Astrocyte (in vitro differentiated cells and primary cell): ENCODE measurements at regions not wholly inside any gene's neighbourhood (a gene's known extent, or its start where the extent isn't known, plus 50 kb on each side); places are given as distances from the start of the nearest gene placed in this dataset.

Experiments
- DNase-seq: peaks from one replicate; pipeline ENCODE4 v3.0.0-alpha.2; 2010; ENCODE audit warnings: low read depth
- FAIRE-seq: peaks from 2 replicates; lab custom pipeline; 2011; peaks lifted over from hg19 to GRCh38; lab: Jason Lieb, UNC
- H2AFZ ChIP-seq: 2 replicates; pipeline ENCODE4 v1.6.0; 2012; ENCODE audit warnings: low read depth, low read length, inconsistent platforms
- H3K27ac ChIP-seq: 2 replicates; pipeline ENCODE4 v1.5.1; 2011; ENCODE audit warnings: low read depth, low read length, inconsistent platforms
- H3K27me3 ChIP-seq: 2 replicates; pipeline ENCODE4 v1.6.0; 2011; ENCODE audit warnings: low read length, inconsistent platforms; ENCODE audit not compliant: insufficient read depth
- H3K36me3 ChIP-seq: 2 replicates; pipeline ENCODE4 v1.5.1; 2011; ENCODE audit warnings: low read length, inconsistent platforms; ENCODE audit not compliant: insufficient read depth
- H3K4me1 ChIP-seq: 2 replicates; pipeline ENCODE4 v1.5.1; 2011; ENCODE audit warnings: low read length, inconsistent platforms; ENCODE audit not compliant: insufficient read depth
- H3K4me2 ChIP-seq: 2 replicates; pipeline ENCODE4 v1.6.0; 2012; ENCODE audit warnings: low read length, inconsistent platforms
- H3K4me3 ChIP-seq: 2 replicates; pipeline ENCODE4 v1.5.1; 2011; ENCODE audit warnings: low read depth, mild to moderate bottlenecking, low read length, inconsistent platforms; ENCODE audit not compliant: insufficient read depth
- H3K79me2 ChIP-seq: 2 replicates; pipeline ENCODE4 v1.6.0; 2012; ENCODE audit warnings: mild to moderate bottlenecking, low read length, inconsistent platforms; ENCODE audit not compliant: insufficient read depth
- H3K9ac ChIP-seq: 2 replicates; pipeline ENCODE4 v1.6.0; 2012; ENCODE audit warnings: mild to moderate bottlenecking, low read length, inconsistent platforms
- H3K9me3 ChIP-seq: 2 replicates; pipeline ENCODE4 v1.5.1; 2012; ENCODE audit warnings: low read depth, mild to moderate bottlenecking, low read length, inconsistent platforms; ENCODE audit not compliant: insufficient read depth
- H4K20me1 ChIP-seq: 2 replicates; pipeline ENCODE4 v1.6.0; 2012; ENCODE audit warnings: low read length, inconsistent platforms; ENCODE audit not compliant: insufficient read depth
- H3K27ac Mint-ChIP-seq: one replicate; pipeline ENCODE4 v1.8.0; 2021; ENCODE audit warnings: mild to moderate bottlenecking, mixed read lengths; ENCODE audit not compliant: unreplicated experiment
- H3K27me3 Mint-ChIP-seq: one replicate; pipeline ENCODE4 v1.8.0; 2021; ENCODE audit warnings: low read depth, mixed read lengths; ENCODE audit not compliant: unreplicated experiment
- H3K36me3 Mint-ChIP-seq: one replicate; pipeline ENCODE4 v1.8.0; 2021; ENCODE audit warnings: low read depth, mixed read lengths; ENCODE audit not compliant: unreplicated experiment
- H3K4me1 Mint-ChIP-seq: one replicate; pipeline ENCODE4 v1.8.0; 2021; ENCODE audit warnings: low read depth, mixed read lengths; ENCODE audit not compliant: unreplicated experiment
- H3K4me3 Mint-ChIP-seq: one replicate; pipeline ENCODE4 v1.8.0; 2021; ENCODE audit warnings: mild to moderate bottlenecking, moderate library complexity, mixed read lengths; ENCODE audit not compliant: unreplicated experiment
- H3K9me3 Mint-ChIP-seq: one replicate; pipeline ENCODE4 v1.8.0; 2021; ENCODE audit warnings: mild to moderate bottlenecking, mixed read lengths; ENCODE audit not compliant: unreplicated experiment
- EZH2 ChIP-seq: IDR thresholded peaks from 2 replicates; pipeline ENCODE4 v1.6.1; 2012; ENCODE audit warnings: mild to moderate bottlenecking, low read length, inconsistent platforms; ENCODE audit not compliant: insufficient read depth
- TF ChIP-seq, protein P1 (sequence below): IDR thresholded peaks from 2 replicates; pipeline ENCODE4 v1.5.1; 2011; ENCODE audit warnings: low read depth, mild to moderate bottlenecking, inconsistent platforms, low read length, moderate library complexity; ENCODE audit not compliant: insufficient read depth

DNA sequence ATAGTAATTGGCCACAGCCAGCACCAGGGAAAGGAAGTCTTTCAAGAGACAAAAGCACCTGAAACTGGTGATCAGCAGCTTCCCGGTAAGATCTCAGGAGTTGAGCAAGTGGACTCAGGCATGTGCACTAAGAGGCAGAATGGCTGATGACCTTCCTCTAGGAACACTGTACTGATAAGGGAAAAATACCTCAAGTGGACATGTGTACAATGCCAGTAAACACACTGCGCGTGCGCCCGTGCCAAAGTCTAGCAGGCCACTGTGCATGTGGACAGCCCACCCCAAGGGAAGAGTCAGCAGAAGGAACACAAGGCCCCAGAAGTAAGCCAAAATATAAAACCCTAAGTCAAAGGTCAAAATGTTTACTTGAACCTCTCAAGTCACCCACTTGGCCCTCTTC lies 423.0 kb downstream of the TUSC1 start:
- Histone ChIP-seq H3K4me1 (no peaks in the 10 kb centered on the region), H2AFZ (no peak overlapping the region), H3K79me2 (no peaks in the 10 kb centered on the region), H4K20me1 (no peaks in the 10 kb centered on the region), H3K9me3 (no peaks in the 10 kb centered on the region), H3K4me2 (no peak overlapping the region), H3K4me3 (no peak overlapping the region), H3K27me3 (no peaks in the 10 kb centered on the region), H3K9ac (no peak overlapping the region), H3K27ac (no peak overlapping the region), H3K36me3 (no peaks in the 10 kb centered on the region)
- H3K27me3 Mint-ChIP-seq = no peaks in the 10 kb centered on the region
- no peak overlapping the region for H3K4me3 Mint-ChIP-seq
- no peaks in the 10 kb centered on the region for H3K4me1 Mint-ChIP-seq
- DNase-seq (no peak), FAIRE-seq (no peak)
- H3K9me3 Mint-ChIP-seq = no peaks in the 10 kb centered on the region
- TF ChIP-seq, protein P1, sequence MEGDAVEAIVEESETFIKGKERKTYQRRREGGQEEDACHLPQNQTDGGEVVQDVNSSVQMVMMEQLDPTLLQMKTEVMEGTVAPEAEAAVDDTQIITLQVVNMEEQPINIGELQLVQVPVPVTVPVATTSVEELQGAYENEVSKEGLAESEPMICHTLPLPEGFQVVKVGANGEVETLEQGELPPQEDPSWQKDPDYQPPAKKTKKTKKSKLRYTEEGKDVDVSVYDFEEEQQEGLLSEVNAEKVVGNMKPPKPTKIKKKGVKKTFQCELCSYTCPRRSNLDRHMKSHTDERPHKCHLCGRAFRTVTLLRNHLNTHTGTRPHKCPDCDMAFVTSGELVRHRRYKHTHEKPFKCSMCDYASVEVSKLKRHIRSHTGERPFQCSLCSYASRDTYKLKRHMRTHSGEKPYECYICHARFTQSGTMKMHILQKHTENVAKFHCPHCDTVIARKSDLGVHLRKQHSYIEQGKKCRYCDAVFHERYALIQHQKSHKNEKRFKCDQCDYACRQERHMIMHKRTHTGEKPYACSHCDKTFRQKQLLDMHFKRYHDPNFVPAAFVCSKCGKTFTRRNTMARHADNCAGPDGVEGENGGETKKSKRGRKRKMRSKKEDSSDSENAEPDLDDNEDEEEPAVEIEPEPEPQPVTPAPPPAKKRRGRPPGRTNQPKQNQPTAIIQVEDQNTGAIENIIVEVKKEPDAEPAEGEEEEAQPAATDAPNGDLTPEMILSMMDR = no peak
- TF ChIP-seq EZH2 = no peak
- H3K27ac Mint-ChIP-seq = no peak overlapping the region
- H3K36me3 Mint-ChIP-seq = no peaks in the 10 kb centered on the region

DNA sequence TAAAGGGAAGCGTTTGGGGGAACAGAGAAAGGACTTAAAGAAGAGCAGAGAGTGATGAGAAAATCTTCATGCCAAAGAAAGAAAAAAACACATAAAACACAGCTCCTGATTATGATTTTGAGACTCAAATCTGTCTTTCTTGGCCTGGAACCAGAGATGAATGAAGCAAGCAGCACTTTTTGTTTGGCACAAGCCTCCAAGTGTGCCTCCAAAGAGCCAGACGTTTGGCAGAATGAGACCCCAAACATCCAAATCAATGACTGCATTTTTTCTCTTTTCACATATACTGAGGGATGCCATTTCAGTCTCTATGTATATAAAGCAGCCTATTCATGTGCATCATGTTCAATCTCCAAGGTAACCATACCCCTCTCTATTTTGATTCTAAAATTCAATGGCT lies 424.2 kb downstream of the TUSC1 start:
- no peaks in the 10 kb centered on the region for H3K27me3 ChIP-seq
- FAIRE-seq (no peak), DNase-seq (no peak)
- no peaks in the 10 kb centered on the region for H3K79me2 ChIP-seq
- no peaks in the 10 kb centered on the region for H3K9me3 ChIP-seq
- Mint-ChIP-seq H3K27ac (no peak overlapping the region), H3K4me3 (no peak overlapping the region), H3K4me1 (no peaks in the 10 kb centered on the region), H3K9me3 (no peaks in the 10 kb centered on the region), H3K36me3 (no peaks in the 10 kb centered on the region), H3K27me3 (no peaks in the 10 kb centered on the region)
- no peaks in the 10 kb centered on the region for H3K4me1 ChIP-seq
- H4K20me1 ChIP-seq = no peaks in the 10 kb centered on the region
- H2AFZ ChIP-seq = no peak overlapping the region
- H3K27ac ChIP-seq = no peak overlapping the region
- no peak for TF ChIP-seq EZH2
- TF ChIP-seq, protein P1 = no peak
- no peak overlapping the region for H3K9ac ChIP-seq
- no peak overlapping the region for H3K4me2 ChIP-seq
- H3K4me3 ChIP-seq = no peak overlapping the region
- no peaks in the 10 kb centered on the region for H3K36me3 ChIP-seq

- H3K79me2 ChIP-seq = no peaks in the 10 kb centered on the region
- no peaks in the 10 kb centered on the region for H3K4me1 ChIP-seq
- no peaks in the 10 kb centered on the region for H4K20me1 ChIP-seq
- no peak overlapping the region for H3K27ac Mint-ChIP-seq
- no peak overlapping the region for H3K9ac ChIP-seq
- no peak for TF ChIP-seq EZH2
- TF ChIP-seq, protein P1 = no peak
- H3K9me3 Mint-ChIP-seq = peaks cover 3% of the 10 kb centered on the region
- no peaks in the 10 kb centered on the region for H3K36me3 ChIP-seq
- H3K4me1 Mint-ChIP-seq = no peaks in the 10 kb centered on the region
- no peaks in the 10 kb centered on the region for H3K27me3 Mint-ChIP-seq
- H3K27me3 ChIP-seq = no peaks in the 10 kb centered on the region
- H3K36me3 Mint-ChIP-seq = no peaks in the 10 kb centered on the region
- no peak for FAIRE-seq
- H3K4me3 ChIP-seq = no peak overlapping the region
- H3K4me3 Mint-ChIP-seq = no peak overlapping the region
- no peaks in the 10 kb centered on the region for H3K9me3 ChIP-seq
- no peak overlapping the region for H2AFZ ChIP-seq
- H3K4me2 ChIP-seq = no peak overlapping the region
- DNase-seq = no peak
- H3K27ac ChIP-seq = no peak overlapping the region
Observed at GRCh38 chr9:25241421-25241820, 436.8 kb downstream of the TUSC1 start.
